ENCODE measurements at regions not wholly inside any gene's neighbourhood (a gene's known extent, or its start where the extent isn't known, plus 50 kb on each side); places are given as distances from the start of the nearest gene placed in this dataset.

DNA sequence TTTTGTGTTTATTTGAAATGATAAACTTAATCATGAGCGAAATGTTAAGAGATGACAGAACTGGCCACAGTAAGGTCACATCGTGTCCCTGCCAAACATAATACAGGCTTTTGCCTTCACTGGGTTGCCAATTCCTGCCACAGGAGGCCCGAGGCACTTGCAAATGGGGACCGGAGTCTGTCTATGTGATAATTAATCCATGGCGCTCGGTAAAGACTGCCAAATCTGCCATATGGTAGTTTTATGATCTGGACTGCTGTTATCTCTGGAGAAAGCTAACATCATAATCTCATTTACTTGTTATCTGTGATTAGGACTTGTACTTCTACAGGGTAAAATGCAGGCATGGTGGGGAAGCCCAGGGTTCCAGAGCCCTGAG lies 170.5 kb upstream of the TSHZ2 start:
- TF ChIP-seq EZH2 (IDR thresholded peaks at IDR 0.05; ENCODE audit: low read depth): no peak
- TF ChIP-seq, protein P1, sequence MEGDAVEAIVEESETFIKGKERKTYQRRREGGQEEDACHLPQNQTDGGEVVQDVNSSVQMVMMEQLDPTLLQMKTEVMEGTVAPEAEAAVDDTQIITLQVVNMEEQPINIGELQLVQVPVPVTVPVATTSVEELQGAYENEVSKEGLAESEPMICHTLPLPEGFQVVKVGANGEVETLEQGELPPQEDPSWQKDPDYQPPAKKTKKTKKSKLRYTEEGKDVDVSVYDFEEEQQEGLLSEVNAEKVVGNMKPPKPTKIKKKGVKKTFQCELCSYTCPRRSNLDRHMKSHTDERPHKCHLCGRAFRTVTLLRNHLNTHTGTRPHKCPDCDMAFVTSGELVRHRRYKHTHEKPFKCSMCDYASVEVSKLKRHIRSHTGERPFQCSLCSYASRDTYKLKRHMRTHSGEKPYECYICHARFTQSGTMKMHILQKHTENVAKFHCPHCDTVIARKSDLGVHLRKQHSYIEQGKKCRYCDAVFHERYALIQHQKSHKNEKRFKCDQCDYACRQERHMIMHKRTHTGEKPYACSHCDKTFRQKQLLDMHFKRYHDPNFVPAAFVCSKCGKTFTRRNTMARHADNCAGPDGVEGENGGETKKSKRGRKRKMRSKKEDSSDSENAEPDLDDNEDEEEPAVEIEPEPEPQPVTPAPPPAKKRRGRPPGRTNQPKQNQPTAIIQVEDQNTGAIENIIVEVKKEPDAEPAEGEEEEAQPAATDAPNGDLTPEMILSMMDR (conservative IDR thresholded peaks at IDR 0.05): no peak

All from PC-9 (cell line).